ENCODE measurements at regions not wholly inside any gene's neighbourhood (a gene's known extent, or its start where the extent isn't known, plus 50 kb on each side); places are given as distances from the start of the nearest gene placed in this dataset.

DNA sequence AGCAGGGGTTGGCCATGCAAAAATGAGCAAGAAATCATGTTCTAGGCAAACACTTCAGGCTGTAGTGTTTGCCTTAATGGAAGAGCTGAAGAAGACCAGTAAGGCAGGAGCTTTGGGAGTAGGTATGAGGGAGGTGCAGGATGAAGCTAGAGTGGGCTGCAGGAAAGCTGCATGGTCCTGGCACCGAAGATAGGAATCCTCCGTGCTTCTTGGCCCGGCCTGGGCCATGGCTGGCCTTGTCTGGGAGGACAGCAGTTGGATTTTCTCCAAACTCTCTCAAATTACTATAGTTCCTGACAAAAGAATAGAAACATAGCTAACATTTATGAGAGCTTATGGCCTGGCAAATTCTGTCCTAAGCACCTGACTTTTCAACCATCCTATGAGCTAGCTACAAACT lies 116.5 kb downstream of the UCHL1 start:
- DNase-seq (no peak), ATAC-seq (no peak)
- H3K9me3 ChIP-seq = no peaks in the 10 kb centered on the region
- intact Hi-C loops (cut with DNase I, micrococcal nuclease) = no loop called here
- no peak overlapping the region for H3K4me3 ChIP-seq
- no peaks in the 10 kb centered on the region for H3K36me3 ChIP-seq (ENCODE audit: low read depth)
- TF ChIP-seq, protein P1, sequence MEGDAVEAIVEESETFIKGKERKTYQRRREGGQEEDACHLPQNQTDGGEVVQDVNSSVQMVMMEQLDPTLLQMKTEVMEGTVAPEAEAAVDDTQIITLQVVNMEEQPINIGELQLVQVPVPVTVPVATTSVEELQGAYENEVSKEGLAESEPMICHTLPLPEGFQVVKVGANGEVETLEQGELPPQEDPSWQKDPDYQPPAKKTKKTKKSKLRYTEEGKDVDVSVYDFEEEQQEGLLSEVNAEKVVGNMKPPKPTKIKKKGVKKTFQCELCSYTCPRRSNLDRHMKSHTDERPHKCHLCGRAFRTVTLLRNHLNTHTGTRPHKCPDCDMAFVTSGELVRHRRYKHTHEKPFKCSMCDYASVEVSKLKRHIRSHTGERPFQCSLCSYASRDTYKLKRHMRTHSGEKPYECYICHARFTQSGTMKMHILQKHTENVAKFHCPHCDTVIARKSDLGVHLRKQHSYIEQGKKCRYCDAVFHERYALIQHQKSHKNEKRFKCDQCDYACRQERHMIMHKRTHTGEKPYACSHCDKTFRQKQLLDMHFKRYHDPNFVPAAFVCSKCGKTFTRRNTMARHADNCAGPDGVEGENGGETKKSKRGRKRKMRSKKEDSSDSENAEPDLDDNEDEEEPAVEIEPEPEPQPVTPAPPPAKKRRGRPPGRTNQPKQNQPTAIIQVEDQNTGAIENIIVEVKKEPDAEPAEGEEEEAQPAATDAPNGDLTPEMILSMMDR (IDR thresholded peaks at IDR 0.05) = no peak
- no peaks in the 10 kb centered on the region for H3K4me1 ChIP-seq (ENCODE audit: low read depth)

DNA sequence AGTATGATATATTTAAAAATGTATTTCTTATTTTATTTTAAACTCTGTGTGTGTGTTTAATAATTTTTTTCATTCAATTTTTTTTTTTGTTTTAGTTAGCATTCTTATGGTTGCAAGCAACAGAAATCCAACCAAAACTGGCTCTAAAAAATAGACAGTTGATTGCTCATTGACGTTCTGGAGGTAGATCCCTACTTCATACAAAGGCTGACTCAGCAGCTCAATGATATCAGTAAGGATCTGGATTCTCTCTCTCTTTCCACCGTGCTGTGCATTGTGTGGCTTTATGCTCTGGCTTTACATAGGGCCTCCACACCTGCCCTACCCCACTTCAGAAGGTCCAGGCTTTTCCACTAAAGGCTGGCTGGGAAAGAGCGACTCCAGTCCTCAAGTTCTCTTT lies 117.8 kb downstream of the UCHL1 start:
- TF ChIP-seq, protein P1 (IDR thresholded peaks at IDR 0.05) = no peak
- H3K4me1 ChIP-seq (ENCODE audit: low read depth) = no peaks in the 10 kb centered on the region
- intact Hi-C loops (cut with DNase I, micrococcal nuclease) = no loop called here
- ATAC-seq (no peak), DNase-seq (no peak)
- no peak overlapping the region for H3K4me3 ChIP-seq
- no peaks in the 10 kb centered on the region for H3K36me3 ChIP-seq (ENCODE audit: low read depth)
- H3K9me3 ChIP-seq = no peaks in the 10 kb centered on the region

DNA sequence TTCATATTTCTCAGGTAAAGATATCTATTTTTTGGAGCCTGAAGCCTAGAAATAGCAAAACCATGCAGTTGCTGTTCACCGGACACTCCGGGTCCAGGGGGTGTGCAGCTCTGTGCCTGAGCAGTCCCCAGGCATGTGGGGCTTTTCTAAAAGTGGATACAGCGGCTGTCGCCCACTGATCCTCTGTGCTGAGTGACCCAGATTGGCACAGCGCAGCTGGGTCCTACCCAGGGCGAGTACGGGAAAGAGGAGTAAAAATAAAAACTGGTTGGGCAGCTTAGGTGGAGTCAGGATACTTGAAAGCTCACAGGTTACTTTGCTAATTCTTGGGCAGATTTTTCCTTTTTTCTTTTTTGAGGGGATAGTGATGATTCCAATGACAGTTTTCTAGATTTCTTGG lies 118.8 kb downstream of the UCHL1 start:
- no peaks in the 10 kb centered on the region for H3K9me3 ChIP-seq
- H3K4me3 ChIP-seq = no peak overlapping the region
- H3K4me1 ChIP-seq (ENCODE audit: low read depth) = no peaks in the 10 kb centered on the region
- intact Hi-C loops (cut with DNase I, micrococcal nuclease) = no loop called here
- DNase-seq = no peak
- ATAC-seq = no peak
- H3K36me3 ChIP-seq (ENCODE audit: low read depth) = no peaks in the 10 kb centered on the region
- TF ChIP-seq, protein P1 (IDR thresholded peaks at IDR 0.05) = no peak

DNA sequence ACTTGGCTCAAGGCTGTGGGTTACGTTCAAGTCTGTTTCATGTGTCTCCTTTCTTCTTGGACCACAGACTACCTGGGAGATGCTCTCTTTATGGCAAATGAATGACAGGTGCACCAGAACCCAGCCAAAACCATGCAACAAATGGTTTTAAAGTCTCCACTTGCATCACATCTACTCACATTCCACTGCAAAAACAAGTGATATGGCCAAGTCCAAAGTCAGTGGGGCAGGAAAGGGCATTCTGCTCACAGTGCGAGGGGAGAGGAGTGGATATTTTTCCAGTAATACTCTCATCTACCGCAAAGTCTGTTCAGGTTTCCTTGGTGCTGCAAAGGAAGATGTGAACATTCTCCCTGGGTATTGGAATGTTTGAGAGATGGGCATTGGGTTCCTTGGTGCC lies 120.5 kb downstream of the UCHL1 start:
- no peaks in the 10 kb centered on the region for H3K4me1 ChIP-seq (ENCODE audit: low read depth)
- no peaks in the 10 kb centered on the region for H3K36me3 ChIP-seq (ENCODE audit: low read depth)
- intact Hi-C loops (cut with DNase I, micrococcal nuclease) = no loop called here
- TF ChIP-seq, protein P1 (IDR thresholded peaks at IDR 0.05) = no peak
- no peak for ATAC-seq
- DNase-seq = no peak
- no peak overlapping the region for H3K4me3 ChIP-seq
- no peaks in the 10 kb centered on the region for H3K9me3 ChIP-seq

DNA sequence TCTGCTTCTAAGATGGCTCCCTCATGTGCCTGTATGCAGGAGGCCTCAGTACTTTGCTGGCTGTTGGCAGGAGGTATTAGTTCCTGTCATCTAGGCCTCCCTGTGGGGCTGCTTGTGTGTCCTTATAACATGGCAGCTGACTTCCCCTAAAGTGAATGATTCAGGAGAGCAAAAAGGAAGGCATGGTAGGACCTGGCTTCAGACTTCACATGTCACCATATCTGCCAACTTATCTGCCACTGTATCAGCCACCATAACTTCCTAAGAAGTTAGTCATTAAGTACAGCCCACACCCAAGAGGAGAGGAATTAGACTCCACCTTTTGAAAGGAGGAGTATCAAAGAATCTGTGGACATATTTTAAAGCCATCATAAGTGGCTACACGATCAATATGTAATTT lies 122.5 kb downstream of the UCHL1 start:
- TF ChIP-seq, protein P1 (IDR thresholded peaks at IDR 0.05) = no peak
- Histone ChIP-seq H3K4me3 (no peak overlapping the region), H3K36me3 (ENCODE audit: low read depth) (no peaks in the 10 kb centered on the region), H3K4me1 (ENCODE audit: low read depth) (no peaks in the 10 kb centered on the region), H3K9me3 (no peaks in the 10 kb centered on the region)
- DNase-seq = no peak
- no peak for ATAC-seq
- intact Hi-C loops (cut with DNase I, micrococcal nuclease) = no loop called here

DNA sequence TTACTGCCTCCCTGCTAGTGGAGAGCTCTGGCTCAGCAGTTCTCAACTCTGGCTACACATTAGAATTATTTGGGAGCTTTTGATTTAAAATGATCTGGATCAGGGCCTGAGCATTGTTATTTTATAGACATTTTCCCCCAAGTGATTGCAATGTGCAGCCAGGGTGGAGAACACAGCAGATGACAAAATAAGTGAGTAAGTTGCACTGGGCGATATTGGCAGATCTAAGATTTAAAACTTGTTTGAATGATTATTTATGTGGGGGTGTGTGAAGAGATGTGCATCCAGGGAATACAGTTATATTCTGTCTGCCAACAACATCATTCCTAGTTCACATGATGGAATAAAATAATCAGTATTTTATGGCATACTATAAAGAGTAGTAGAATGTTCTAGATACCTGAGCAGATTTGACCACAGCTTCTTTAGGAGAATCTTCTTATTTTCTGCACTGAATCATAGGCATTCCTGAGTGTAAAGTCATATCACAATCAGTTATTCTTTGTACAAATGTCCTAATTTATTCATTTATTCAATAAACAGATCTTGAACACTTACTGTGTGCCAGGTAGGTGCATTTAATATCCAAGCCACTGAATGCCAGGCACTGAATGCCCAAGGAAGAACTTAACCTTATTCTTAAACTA lies 123.9 kb downstream of the UCHL1 start:
- Histone ChIP-seq H3K4me1 (ENCODE audit: low read depth) (peaks cover 4% of the 10 kb centered on the region), H3K9me3 (no peaks in the 10 kb centered on the region), H3K36me3 (ENCODE audit: low read depth) (no peaks in the 10 kb centered on the region), H3K4me3 (no peak overlapping the region)
- DNase-seq (no peak), ATAC-seq (no peak)
- TF ChIP-seq, protein P1 (IDR thresholded peaks at IDR 0.05) = no peak
- intact Hi-C loops (cut with DNase I, micrococcal nuclease) = no loop called here

Measured in mucosa of descending colon (tissue), 3 donors.